ENCODE measurements at regions not wholly inside any gene's neighbourhood (a gene's known extent, or its start where the extent isn't known, plus 50 kb on each side); places are given as distances from the start of the nearest gene placed in this dataset.

GRCh38 chr2:14552818-14553217, 79.7 kb upstream of the LRATD1 start:
- no peaks in the 10 kb centered on the region for H4K20me1 ChIP-seq (ENCODE audit: control insufficient read depth, insufficient read depth, low read length, poor library complexity, severe bottlenecking)
- intact Hi-C loops (cut with micrococcal nuclease): no loop called here
- H3K9me3 Mint-ChIP-seq (ENCODE audit: insufficient read depth): no peaks in the 10 kb centered on the region
- TF ChIP-seq, protein P1, sequence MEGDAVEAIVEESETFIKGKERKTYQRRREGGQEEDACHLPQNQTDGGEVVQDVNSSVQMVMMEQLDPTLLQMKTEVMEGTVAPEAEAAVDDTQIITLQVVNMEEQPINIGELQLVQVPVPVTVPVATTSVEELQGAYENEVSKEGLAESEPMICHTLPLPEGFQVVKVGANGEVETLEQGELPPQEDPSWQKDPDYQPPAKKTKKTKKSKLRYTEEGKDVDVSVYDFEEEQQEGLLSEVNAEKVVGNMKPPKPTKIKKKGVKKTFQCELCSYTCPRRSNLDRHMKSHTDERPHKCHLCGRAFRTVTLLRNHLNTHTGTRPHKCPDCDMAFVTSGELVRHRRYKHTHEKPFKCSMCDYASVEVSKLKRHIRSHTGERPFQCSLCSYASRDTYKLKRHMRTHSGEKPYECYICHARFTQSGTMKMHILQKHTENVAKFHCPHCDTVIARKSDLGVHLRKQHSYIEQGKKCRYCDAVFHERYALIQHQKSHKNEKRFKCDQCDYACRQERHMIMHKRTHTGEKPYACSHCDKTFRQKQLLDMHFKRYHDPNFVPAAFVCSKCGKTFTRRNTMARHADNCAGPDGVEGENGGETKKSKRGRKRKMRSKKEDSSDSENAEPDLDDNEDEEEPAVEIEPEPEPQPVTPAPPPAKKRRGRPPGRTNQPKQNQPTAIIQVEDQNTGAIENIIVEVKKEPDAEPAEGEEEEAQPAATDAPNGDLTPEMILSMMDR (IDR thresholded peaks at IDR 0.05): no peak
- TF ChIP-seq EZH2 (IDR thresholded peaks at IDR 0.05; ENCODE audit: borderline replicate concordance, insufficient read depth, low read depth, low read length, poor library complexity, severe bottlenecking): no peak
- no peak overlapping the region for H3K4me2 ChIP-seq (replicated peaks; ENCODE audit: low read depth, low read length, poor library complexity, severe bottlenecking)
- ATAC-seq (ENCODE audit: low read depth): no peak
- H3K4me3 ChIP-seq (ENCODE audit: control extremely low read depth in 1 of 5, extremely low read depth in 1 of 5, insufficient read depth in 1 of 5, low read depth in 2 of 5, low read length in 4 of 5): no peak overlapping the region
- H3K4me1 ChIP-seq (ENCODE audit: control insufficient read depth in 2 of 2, insufficient read depth in 2 of 2, low read length in 2 of 2): no peaks in the 10 kb centered on the region
- no peaks in the 10 kb centered on the region for H3K27me3 ChIP-seq (replicated peaks in 1 of 4; ENCODE audit: control extremely low read depth in 1 of 4, control insufficient read depth in 3 of 4, insufficient read depth in 4 of 4, low read length in 3 of 4)
- no peaks in the 10 kb centered on the region for H3K9me3 ChIP-seq (ENCODE audit: control extremely low read depth in 1 of 3, control insufficient read depth in 2 of 3, insufficient read depth in 1 of 3, low read length in 2 of 3)
- no peaks in the 10 kb centered on the region for H3K36me3 ChIP-seq (replicated peaks in 1 of 2; ENCODE audit: control extremely low read depth in 1 of 2, control insufficient read depth in 1 of 2, extremely low read depth in 1 of 2, insufficient read depth in 2 of 2, low read length in 1 of 2)
- no peak overlapping the region for H3K27ac Mint-ChIP-seq
- H3K4me1 Mint-ChIP-seq: no peaks in the 10 kb centered on the region
- no peak overlapping the region for H2AFZ ChIP-seq (ENCODE audit: insufficient read depth, low read depth, low read length, poor library complexity, severe bottlenecking)
- no peak for DNase-seq
- H3K4me3 Mint-ChIP-seq: no peak overlapping the region
- H3K79me2 ChIP-seq (ENCODE audit: control insufficient read depth, insufficient read depth, low read length): no peaks in the 10 kb centered on the region
- H3K9ac ChIP-seq (ENCODE audit: low read length): no peak overlapping the region
- H3K27ac ChIP-seq (ENCODE audit: low read length in 2 of 2): no peak overlapping the region
- no peaks in the 10 kb centered on the region for H3K27me3 Mint-ChIP-seq
- 89% methylated on average over 1 of the region's 2 CpGs for WGBS (ENCODE audit: insufficient coverage)
- ChIA-PET POLR2A (no interaction called here), CTCF (interaction anchor here (0.7 kb wide), 1 partner anchor 10 kb away, joined by 3 read pairs; no protein-coding TSS in a partner anchor)

- intact Hi-C loops (cut with micrococcal nuclease): no loop called here
- Mint-ChIP-seq H3K27me3 (no peaks in the 10 kb centered on the region), H3K4me1 (no peaks in the 10 kb centered on the region), H3K27ac (no peak overlapping the region), H3K9me3 (ENCODE audit: insufficient read depth) (no peaks in the 10 kb centered on the region), H3K4me3 (no peak overlapping the region)
- Histone ChIP-seq H4K20me1 (ENCODE audit: control insufficient read depth, insufficient read depth, low read length, poor library complexity, severe bottlenecking) (no peaks in the 10 kb centered on the region), H3K9me3 (ENCODE audit: control extremely low read depth in 1 of 3, control insufficient read depth in 2 of 3, insufficient read depth in 1 of 3, low read length in 2 of 3) (no peaks in the 10 kb centered on the region), H3K4me2 (replicated peaks; ENCODE audit: low read depth, low read length, poor library complexity, severe bottlenecking) (no peak overlapping the region), H2AFZ (ENCODE audit: insufficient read depth, low read depth, low read length, poor library complexity, severe bottlenecking) (no peak overlapping the region), H3K79me2 (ENCODE audit: control insufficient read depth, insufficient read depth, low read length) (no peaks in the 10 kb centered on the region), H3K27ac (ENCODE audit: low read length in 2 of 2) (no peak overlapping the region), H3K9ac (ENCODE audit: low read length) (no peak overlapping the region), H3K4me1 (ENCODE audit: control insufficient read depth in 2 of 2, insufficient read depth in 2 of 2, low read length in 2 of 2) (no peaks in the 10 kb centered on the region), H3K36me3 (replicated peaks in 1 of 2; ENCODE audit: control extremely low read depth in 1 of 2, control insufficient read depth in 1 of 2, extremely low read depth in 1 of 2, insufficient read depth in 2 of 2, low read length in 1 of 2) (no peaks in the 10 kb centered on the region), H3K27me3 (replicated peaks in 1 of 4; ENCODE audit: control extremely low read depth in 1 of 4, control insufficient read depth in 3 of 4, insufficient read depth in 4 of 4, low read length in 3 of 4) (no peaks in the 10 kb centered on the region), H3K4me3 (ENCODE audit: control extremely low read depth in 1 of 5, extremely low read depth in 1 of 5, insufficient read depth in 1 of 5, low read depth in 2 of 5, low read length in 4 of 5) (no peak overlapping the region)
- DNase-seq (no peak), ATAC-seq (ENCODE audit: low read depth) (no peak)
- ChIA-PET POLR2A (no interaction called here), CTCF (no interaction called here)
- 81% methylated on average over 2 of the region's 7 CpGs for WGBS (ENCODE audit: insufficient coverage)
- TF ChIP-seq, protein P1 (IDR thresholded peaks at IDR 0.05): no peak
- TF ChIP-seq EZH2 (IDR thresholded peaks at IDR 0.05; ENCODE audit: borderline replicate concordance, insufficient read depth, low read depth, low read length, poor library complexity, severe bottlenecking): no peak
Measured at GRCh38 chr2:14554849-14555545, 77.5 kb upstream of the LRATD1 start.

Measured in B cell (primary cell).